SH-SY5Y (cell line): ENCODE measurements at regions not wholly inside any gene's neighbourhood (a gene's known extent, or its start where the extent isn't known, plus 50 kb on each side); places are given as distances from the start of the nearest gene placed in this dataset.

Experiments
- GATA2 ChIP-seq: IDR thresholded peaks from 2 replicates; pipeline ENCODE4 v1.6.1; 2011; ENCODE audit warnings: mild to moderate bottlenecking, low read depth, low read length
- GATA3 ChIP-seq: IDR thresholded peaks from 2 replicates; pipeline ENCODE4 v1.6.1; 2011; ENCODE audit warnings: low read depth, mild to moderate bottlenecking, low read length, moderate library complexity

DNA sequence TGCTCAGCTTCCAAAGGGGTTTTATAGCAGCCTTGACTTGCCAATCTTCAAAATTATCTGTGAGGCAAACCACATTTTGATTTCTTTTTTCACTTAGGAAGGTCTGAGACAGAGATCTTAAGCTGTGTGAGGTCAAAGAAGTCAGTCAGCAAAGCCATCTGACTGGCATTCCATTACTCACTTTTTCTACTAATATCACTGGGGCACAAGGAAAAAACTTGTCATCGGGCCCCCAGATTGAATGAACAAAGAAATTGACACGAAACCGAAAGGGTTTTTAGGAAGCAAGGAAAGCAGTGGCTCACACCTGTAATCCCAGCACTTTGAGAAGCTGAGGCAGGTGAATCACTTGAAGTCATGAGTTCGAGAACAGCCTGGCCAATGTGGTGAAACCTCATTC, 78.5 kb upstream of the FRMD4A start:
- TF ChIP-seq GATA2 (no peak), GATA3 (no peak)
